Uterus (tissue), 3 donors: ENCODE measurements at regions not wholly inside any gene's neighbourhood (a gene's known extent, or its start where the extent isn't known, plus 50 kb on each side); places are given as distances from the start of the nearest gene placed in this dataset.

ENCODE experiments used
- DNase-seq, 2 donors: peaks; one replicate each; pipeline ENCODE4 v3.0.0-alpha.2; 2019 to 2020
- H3K27ac ChIP-seq, 2 donors: fragments of 200-600 bp; sonication (generic); 1 replicate in 1 of 2; 2 replicates in 1 of 2; pipeline ENCODE4 v1.5.1; 2016 to 2018
- H3K27me3 ChIP-seq, 2 donors: fragments of 200-600 bp; sonication (generic); one replicate each; pipeline ENCODE4 v1.5.1; 2018 to 2019; ENCODE audit warnings: control low read depth in 1 of 2
- H3K36me3 ChIP-seq, 2 donors: fragments of 200-600 bp; sonication (generic); one replicate each; pipeline ENCODE4 v1.5.1; 2019; ENCODE audit warnings: control low read depth in 1 of 2
- H3K4me1 ChIP-seq, 2 donors: fragments of 200-600 bp; sonication (generic); one replicate each; pipeline ENCODE4 v1.5.1; 2018 to 2019; ENCODE audit warnings: control low read depth in 1 of 2
- H3K4me3 ChIP-seq, 2 donors: fragments of 200-600 bp; sonication (generic); 1 replicate in 1 of 2; 2 replicates in 1 of 2; pipeline ENCODE4 v1.5.1; 2018 to 2019; ENCODE audit warnings: mild to moderate bottlenecking in 1 of 2
- H3K9me3 ChIP-seq, 2 donors: fragments of 200-600 bp; sonication (generic); one replicate each; pipeline ENCODE4 v1.5.1; 2019; ENCODE audit warnings: control low read depth in 1 of 2
- CTCF ChIP-seq, 4 experiments: fragments of 200-600 bp in 2 of 4; fragments of 450-650 bp in 2 of 4; sonication (generic) in 2 of 4; IDR thresholded peaks; one replicate each; pipeline ENCODE4 v1.5.1; 2016 to 2019; ENCODE audit warnings: antibody characterized with exemption in 4 of 4, mild to moderate bottlenecking in 2 of 4, moderate library complexity in 1 of 4
- POLR2A ChIP-seq, 2 donors: fragments of 450-650 bp; IDR thresholded peaks; one replicate each; pipeline ENCODE4 v1.6.1; 2016; ENCODE audit warnings: antibody characterized with exemption in 2 of 2, mild to moderate bottlenecking in 1 of 2, moderate library complexity in 1 of 2
- intact Hi-C: fragments of 100-400 bp; cut with DNase I; formaldehyde crosslinking; loops from one replicate; pipeline ENCODE4 v1.15.1; 2023; ENCODE audit warnings: low total_unique reads
- donor health status: DM: yes; HTN: yes; CAD: no.

- Histone ChIP-seq H3K27ac (no peak overlapping the region), H3K27me3 (no peaks in the 10 kb centered on the region), H3K9me3 (no peaks in the 10 kb centered on the region), H3K36me3 (no peaks in the 10 kb centered on the region), H3K4me3 (no peak overlapping the region), H3K4me1 (no peaks in the 10 kb centered on the region)
- no peak for DNase-seq
- intact Hi-C loops: no loop called here
- TF ChIP-seq POLR2A (IDR thresholded peaks at IDR 0.05) (no peak), CTCF (IDR thresholded peaks at IDR 0.05) (no peak)
Measured at GRCh38 chr18:78803104-78803503, 176.5 kb upstream of the SALL3 start.

GRCh38 chr18:78804206-78805030 lies 175.2 kb upstream of the SALL3 start:
- no peaks in the 10 kb centered on the region for H3K27me3 ChIP-seq
- no peak overlapping the region for H3K4me3 ChIP-seq
- no peaks in the 10 kb centered on the region for H3K9me3 ChIP-seq
- DNase-seq: no peak
- intact Hi-C loops: no loop called here
- no peak overlapping the region for H3K27ac ChIP-seq
- H3K4me1 ChIP-seq: no peaks in the 10 kb centered on the region
- H3K36me3 ChIP-seq: no peaks in the 10 kb centered on the region
- TF ChIP-seq CTCF (IDR thresholded peaks at IDR 0.05) (no peak), POLR2A (IDR thresholded peaks at IDR 0.05) (no peak)

GRCh38 chr18:78805840-78806239 lies 173.8 kb upstream of the SALL3 start:
- H3K9me3 ChIP-seq: no peaks in the 10 kb centered on the region
- no peaks in the 10 kb centered on the region for H3K4me1 ChIP-seq
- TF ChIP-seq POLR2A (IDR thresholded peaks at IDR 0.05) (no peak), CTCF (IDR thresholded peaks at IDR 0.05) (no peak)
- no peak overlapping the region for H3K4me3 ChIP-seq
- H3K27ac ChIP-seq: no peak overlapping the region
- no peaks in the 10 kb centered on the region for H3K27me3 ChIP-seq
- DNase-seq: no peak
- intact Hi-C loops: no loop called here
- H3K36me3 ChIP-seq: no peaks in the 10 kb centered on the region

- Histone ChIP-seq H3K27ac (no peak overlapping the region), H3K4me3 (no peak overlapping the region), H3K27me3 (no peaks in the 10 kb centered on the region), H3K36me3 (no peaks in the 10 kb centered on the region), H3K9me3 (no peaks in the 10 kb centered on the region), H3K4me1 (no peaks in the 10 kb centered on the region)
- intact Hi-C loops: no loop called here
- no peak for TF ChIP-seq CTCF (IDR thresholded peaks at IDR 0.05)
- no peak for TF ChIP-seq POLR2A (IDR thresholded peaks at IDR 0.05)
- no peak for DNase-seq
Measured at GRCh38 chr18:78807668-78808067, 171.9 kb upstream of the SALL3 start.

GRCh38 chr18:78809845-78810244 lies 169.8 kb upstream of the SALL3 start:
- no peaks in the 10 kb centered on the region for H3K36me3 ChIP-seq
- H3K27me3 ChIP-seq: peaks cover 0 to 1% of the 10 kb centered on the region in 2 donors
- no peaks in the 10 kb centered on the region for H3K4me1 ChIP-seq
- TF ChIP-seq POLR2A (IDR thresholded peaks at IDR 0.05) (no peak), CTCF (IDR thresholded peaks at IDR 0.05) (no peak)
- no peaks in the 10 kb centered on the region for H3K9me3 ChIP-seq
- no peak for DNase-seq
- no peak overlapping the region for H3K4me3 ChIP-seq
- intact Hi-C loops: no loop called here
- no peak overlapping the region for H3K27ac ChIP-seq
